ENCODE measurements at regions not wholly inside any gene's neighbourhood (a gene's known extent, or its start where the extent isn't known, plus 50 kb on each side); places are given as distances from the start of the nearest gene placed in this dataset.

DNA sequence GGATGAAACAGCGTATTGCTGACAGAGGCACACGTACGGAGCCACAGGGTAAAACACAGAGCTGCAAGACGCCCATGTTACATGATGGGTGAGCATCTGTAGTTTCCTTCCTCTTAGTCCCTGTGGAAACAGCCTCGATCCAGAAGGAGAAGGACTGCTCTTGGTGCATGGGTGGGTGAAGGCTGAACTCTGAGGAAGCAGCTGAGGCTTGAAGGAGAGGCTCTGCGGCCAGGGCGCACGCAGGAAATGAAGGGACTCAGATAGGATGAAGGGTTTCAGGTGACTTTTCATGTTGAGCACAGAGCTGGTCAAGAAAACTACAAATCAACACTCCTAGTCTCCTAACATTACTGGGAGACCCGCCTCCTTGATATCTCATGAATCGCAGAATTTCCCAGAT is 65.7 kb upstream of the ADA2 start:
- Histone ChIP-seq H3K18ac (ENCODE audit: extremely low read depth, low read length) (no peak overlapping the region), H3K14ac (ENCODE audit: insufficient read length) (no peak overlapping the region), H3K4me2 (ENCODE audit: insufficient read depth in 1 of 2, low read depth in 2 of 2, low read length in 2 of 2) (no peak overlapping the region), H3K23ac (ENCODE audit: insufficient read length) (no peak overlapping the region), H2BK120ac (replicated peaks; ENCODE audit: low read depth, low read length) (no peak overlapping the region), H3K79me2 (ENCODE audit: control insufficient read depth in 1 of 2, insufficient read depth in 2 of 2, low read length in 2 of 2) (no peaks in the 10 kb centered on the region), H3K56ac (replicated peaks; ENCODE audit: insufficient read length, low read depth, low read length) (no peak overlapping the region), H2AK5ac (ENCODE audit: low read depth, low read length) (no peak overlapping the region), H3K9me3 (ENCODE audit: insufficient read depth in 2 of 2, low read depth in 1 of 2, low read length in 1 of 2) (no peaks in the 10 kb centered on the region), H2AFZ (ENCODE audit: low read length) (peak overlapping the region; percentile 81), H3K23me2 (ENCODE audit: low read depth, low read length) (no peaks in the 10 kb centered on the region), H3K27ac (ENCODE audit: low read depth, low read length) (no peak overlapping the region), H4K20me1 (replicated peaks in 1 of 2; ENCODE audit: control insufficient read depth in 1 of 2, insufficient read depth in 2 of 2, low read length in 2 of 2) (no peaks in the 10 kb centered on the region), H3K79me1 (ENCODE audit: low read depth, low read length) (no peaks in the 10 kb centered on the region; the same call in 1 of the 2 replicates), H4K91ac (replicated peaks; ENCODE audit: insufficient read length, low read length) (no peak overlapping the region), H3K9ac (replicated peaks in 1 of 4; ENCODE audit: extremely low read depth in 1 of 4, low read depth in 3 of 4, low read length in 3 of 4) (no peak overlapping the region), H3K27me3 (replicated peaks in 1 of 4; ENCODE audit: control insufficient read depth in 3 of 4, extremely low read depth in 1 of 4, insufficient read depth in 3 of 4, low read length in 3 of 4) (no peaks in the 10 kb centered on the region), H2BK12ac (ENCODE audit: low read depth, low read length) (peak overlapping the region; percentile 3; the same call in 1 of the 2 replicates), H3K4me3 (ENCODE audit: extremely low read depth in 1 of 4, insufficient read depth in 2 of 4, low read depth in 3 of 4, low read length in 4 of 4) (no peak overlapping the region), H2BK15ac (ENCODE audit: low read length) (peak overlapping the region; percentile 14; the same call in 1 of the 2 replicates), H3K4me1 (replicated peaks in 1 of 4; ENCODE audit: control insufficient read depth in 3 of 4, insufficient read depth in 4 of 4, low read length in 3 of 4) (no peaks in the 10 kb centered on the region), H4K8ac (ENCODE audit: extremely low read depth, insufficient read depth, low read length) (peak overlapping the region; percentile 62; the same call in 1 of the 2 replicates), H2BK5ac (ENCODE audit: low read depth, low read length) (no peak overlapping the region), H3K4ac (replicated peaks; ENCODE audit: insufficient read length, low read depth, low read length) (no peak overlapping the region), H3K36me3 (ENCODE audit: control insufficient read depth in 2 of 4, insufficient read depth in 4 of 4, low read length in 3 of 4) (no peaks in the 10 kb centered on the region), H4K5ac (ENCODE audit: insufficient read length, low read depth, low read length) (no peak overlapping the region), H2BK20ac (ENCODE audit: low read length) (peak overlapping the region; percentile 4; the same call in 1 of the 2 replicates)
- FAIRE-seq (no peak), DNase-seq (ENCODE audit: low read depth in 1 of 2, low spot score in 2 of 2) (no peak)
- CTCF ChIA-PET (ENCODE audit: partially characterized antibody): interaction anchor here (0.6 to 1.4 kb wide), 9 partner anchors 14 to 217 kb away, joined by 3 to 5 read pairs (median 3); no protein-coding TSS in a partner anchor
- TF ChIP-seq CHD2 (IDR thresholded peaks at IDR 0.05; ENCODE audit: low read length): no peak
- TF ChIP-seq KDM1A (IDR thresholded peaks at IDR 0.05; ENCODE audit: borderline replicate concordance, low read length): no peak
- no peak for TF ChIP-seq GTF2F1 (IDR thresholded peaks at IDR 0.05; ENCODE audit: borderline replicate concordance, low read depth, low read length)
- no peak for TF ChIP-seq CBX8 (IDR thresholded peaks at IDR 0.05; ENCODE audit: borderline replicate concordance, low read depth, low read length)
- no peak for TF ChIP-seq HDAC2 (IDR thresholded peaks at IDR 0.05; ENCODE audit: borderline replicate concordance in 1 of 2, low read depth in 2 of 2, low read length in 2 of 2)
- TF ChIP-seq, protein P1, sequence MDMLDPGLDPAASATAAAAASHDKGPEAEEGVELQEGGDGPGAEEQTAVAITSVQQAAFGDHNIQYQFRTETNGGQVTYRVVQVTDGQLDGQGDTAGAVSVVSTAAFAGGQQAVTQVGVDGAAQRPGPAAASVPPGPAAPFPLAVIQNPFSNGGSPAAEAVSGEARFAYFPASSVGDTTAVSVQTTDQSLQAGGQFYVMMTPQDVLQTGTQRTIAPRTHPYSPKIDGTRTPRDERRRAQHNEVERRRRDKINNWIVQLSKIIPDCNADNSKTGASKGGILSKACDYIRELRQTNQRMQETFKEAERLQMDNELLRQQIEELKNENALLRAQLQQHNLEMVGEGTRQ (IDR thresholded peaks at IDR 0.05; ENCODE audit: low read length): no peak
- TF ChIP-seq SIRT6 (IDR thresholded peaks at IDR 0.05; ENCODE audit: low read length): no peak
- no peak for TF ChIP-seq RBBP5 (IDR thresholded peaks at IDR 0.05; ENCODE audit: borderline replicate concordance, low read depth, low read length)
- no peak for TF ChIP-seq BRCA1 (IDR thresholded peaks at IDR 0.05; ENCODE audit: low read depth, low read length)
- TF ChIP-seq SUZ12 (IDR thresholded peaks at IDR 0.05; ENCODE audit: low read length): no peak
- TF ChIP-seq CREB1 (IDR thresholded peaks at IDR 0.05): no peak
- no peak for TF ChIP-seq JUN (IDR thresholded peaks at IDR 0.05; ENCODE audit: low read depth, low read length)
- POLR2A ChIA-PET (ENCODE audit: partially characterized antibody): interaction anchor here (0.9 to 1.3 kb wide), 3 partner anchors 9 to 22 kb away, joined by 3 to 5 read pairs (median 3); no protein-coding TSS in a partner anchor
- WGBS, 2 experiments (ENCODE audit: extremely low coverage in 1 of 2, insufficient coverage in 1 of 2, insufficient read length in 1 of 2, insufficient replicate concordance in 2 of 2, low coverage in 1 of 2, low lambda C conversion rate in 2 of 2, missing lambda C conversion rate in 1 of 2): 87% methylated on average over 10 of the region's 10 CpGs; no CpG with 5 or more reads in 1 of the 2 experiments

All from H1 (cell line).